NT2/D1 (cell line): ENCODE measurements at regions not wholly inside any gene's neighbourhood (a gene's known extent, or its start where the extent isn't known, plus 50 kb on each side); places are given as distances from the start of the nearest gene placed in this dataset.

ENCODE experiments used
- DNase-seq: peaks from one replicate; pipeline ENCODE4 v3.0.0-alpha.2; 2011; ENCODE audit warnings: low read depth, low spot score
- H3K27me3 ChIP-seq: 2 replicates; pipeline ENCODE4 v1.6.0; 2011; ENCODE audit warnings: mild to moderate bottlenecking; ENCODE audit not compliant: insufficient read length, insufficient read depth
- H3K36me3 ChIP-seq: 2 replicates; pipeline ENCODE4 v1.6.1; 2011; ENCODE audit warnings: mild to moderate bottlenecking, low read length, mixed read lengths; ENCODE audit not compliant: insufficient read depth, insufficient read length
- H3K4me1 ChIP-seq: 2 replicates; pipeline ENCODE4 v1.5.1; 2011; ENCODE audit not compliant: insufficient read depth, insufficient read length
- H3K4me3 ChIP-seq: 2 replicates; pipeline ENCODE4 v1.5.1; 2011; ENCODE audit warnings: low read depth; ENCODE audit not compliant: insufficient read length
- H3K9ac ChIP-seq: 2 replicates; pipeline ENCODE4 v1.6.0; 2011; ENCODE audit warnings: low read depth; ENCODE audit not compliant: insufficient read length
- H3K9me3 ChIP-seq: 2 replicates; pipeline ENCODE4 v1.5.1; 2011; ENCODE audit warnings: mild to moderate bottlenecking, low read length; ENCODE audit not compliant: insufficient read depth
- SUZ12 ChIP-seq: IDR thresholded peaks from 2 replicates; pipeline ENCODE4 v1.6.1; 2011; ENCODE audit not compliant: insufficient read length, insufficient read depth; ENCODE audit errors: extremely low read depth
- YY1 ChIP-seq: IDR thresholded peaks from 2 replicates; pipeline ENCODE4 v1.6.1; 2011; ENCODE audit not compliant: insufficient read length, insufficient read depth
- ZNF274 ChIP-seq: IDR thresholded peaks from 2 replicates; pipeline ENCODE4 v1.6.1; 2011; ENCODE audit warnings: mild to moderate bottlenecking, low read depth, low read length

GRCh38 chr5:164048359-164048926 is 543.0 kb downstream of the MAT2B start:
- Histone ChIP-seq H3K9me3 (no peaks in the 10 kb centered on the region), H3K27me3 (no peaks in the 10 kb centered on the region), H3K4me3 (no peak overlapping the region), H3K9ac (no peak overlapping the region), H3K4me1 (no peaks in the 10 kb centered on the region), H3K36me3 (no peaks in the 10 kb centered on the region)
- DNase-seq: no peak
- TF ChIP-seq ZNF274: no peak
- TF ChIP-seq SUZ12: no peak
- no peak for TF ChIP-seq YY1

GRCh38 chr5:164051745-164052144 is 546.3 kb downstream of the MAT2B start:
- no peak overlapping the region for H3K9ac ChIP-seq
- no peaks in the 10 kb centered on the region for H3K9me3 ChIP-seq
- no peaks in the 10 kb centered on the region for H3K27me3 ChIP-seq
- no peak for TF ChIP-seq ZNF274
- TF ChIP-seq YY1: no peak
- TF ChIP-seq SUZ12: no peak
- no peaks in the 10 kb centered on the region for H3K36me3 ChIP-seq
- H3K4me1 ChIP-seq: no peaks in the 10 kb centered on the region
- DNase-seq: no peak
- no peak overlapping the region for H3K4me3 ChIP-seq

- no peaks in the 10 kb centered on the region for H3K27me3 ChIP-seq
- H3K9ac ChIP-seq: no peak overlapping the region
- no peaks in the 10 kb centered on the region for H3K4me1 ChIP-seq
- no peak for TF ChIP-seq YY1
- TF ChIP-seq ZNF274: no peak
- TF ChIP-seq SUZ12: no peak
- no peaks in the 10 kb centered on the region for H3K36me3 ChIP-seq
- no peak for DNase-seq
- H3K9me3 ChIP-seq: no peaks in the 10 kb centered on the region
- no peak overlapping the region for H3K4me3 ChIP-seq
These were observed 547.2 kb downstream of the MAT2B start for GRCh38 chr5:164052536-164053093.

- Histone ChIP-seq H3K36me3 (no peaks in the 10 kb centered on the region), H3K4me3 (no peak overlapping the region), H3K4me1 (no peaks in the 10 kb centered on the region), H3K27me3 (no peaks in the 10 kb centered on the region), H3K9ac (no peak overlapping the region), H3K9me3 (no peaks in the 10 kb centered on the region)
- DNase-seq: no peak
- no peak for TF ChIP-seq ZNF274
- TF ChIP-seq SUZ12: no peak
- TF ChIP-seq YY1: no peak
These were observed 547.7 kb downstream of the MAT2B start for GRCh38 chr5:164053123-164053522.

GRCh38 chr5:164054461-164054860 is 549.0 kb downstream of the MAT2B start:
- no peaks in the 10 kb centered on the region for H3K9me3 ChIP-seq
- H3K4me1 ChIP-seq: no peaks in the 10 kb centered on the region
- no peak overlapping the region for H3K9ac ChIP-seq
- H3K4me3 ChIP-seq: no peak overlapping the region
- no peaks in the 10 kb centered on the region for H3K36me3 ChIP-seq
- TF ChIP-seq YY1: no peak
- no peak for TF ChIP-seq SUZ12
- TF ChIP-seq ZNF274: no peak
- no peak for DNase-seq
- no peaks in the 10 kb centered on the region for H3K27me3 ChIP-seq

- H3K4me3 ChIP-seq: no peak overlapping the region
- no peaks in the 10 kb centered on the region for H3K36me3 ChIP-seq
- H3K9me3 ChIP-seq: no peaks in the 10 kb centered on the region
- no peaks in the 10 kb centered on the region for H3K4me1 ChIP-seq
- TF ChIP-seq YY1 (no peak), SUZ12 (no peak), ZNF274 (no peak)
- DNase-seq: no peak
- no peak overlapping the region for H3K9ac ChIP-seq
- H3K27me3 ChIP-seq: no peaks in the 10 kb centered on the region
These were observed 551.7 kb downstream of the MAT2B start for GRCh38 chr5:164057121-164057520.

- Histone ChIP-seq H3K9ac (no peak overlapping the region), H3K4me1 (no peaks in the 10 kb centered on the region), H3K36me3 (no peaks in the 10 kb centered on the region), H3K4me3 (no peak overlapping the region), H3K27me3 (no peaks in the 10 kb centered on the region), H3K9me3 (no peaks in the 10 kb centered on the region)
- DNase-seq: no peak
- TF ChIP-seq ZNF274: no peak
- no peak for TF ChIP-seq YY1
These were observed 553.2 kb downstream of the MAT2B start for GRCh38 chr5:164058621-164059020.
